ENCODE measurements at regions not wholly inside any gene's neighbourhood (a gene's known extent, or its start where the extent isn't known, plus 50 kb on each side); places are given as distances from the start of the nearest gene placed in this dataset.

GRCh38 chr3:11903047-11903446 lies 56.4 kb upstream of the TAMM41 start:
- Histone ChIP-seq H3K9me3 (no peaks in the 10 kb centered on the region), H3K27me3 (no peaks in the 10 kb centered on the region), H3K4me1 (no peaks in the 10 kb centered on the region), H3K36me3 (no peaks in the 10 kb centered on the region), H3K4me3 (no peak overlapping the region), H3K27ac (no peak overlapping the region)
- peak in 1 of 2 donors; percentile 34 for DNase-seq (ENCODE audit: extremely low spot score in 2 of 2)
- no peak for TF ChIP-seq POLR2A (IDR thresholded peaks at IDR 0.05)
- intact Hi-C loops (cut with DNase I), result no loop called here

- Histone ChIP-seq H3K27ac (no peak overlapping the region), H3K27me3 (no peaks in the 10 kb centered on the region), H3K4me3 (no peak overlapping the region), H3K9me3 (no peaks in the 10 kb centered on the region), H3K36me3 (no peaks in the 10 kb centered on the region), H3K4me1 (no peaks in the 10 kb centered on the region)
- TF ChIP-seq POLR2AphosphoS5 (IDR thresholded peaks at IDR 0.05; ENCODE audit: insufficient read depth in 1 of 2, low read depth in 1 of 2) (no peak), CTCF (IDR thresholded peaks at IDR 0.05) (no peak), POLR2A (IDR thresholded peaks at IDR 0.05) (no peak)
- intact Hi-C loops (cut with DNase I), result no loop called here
- peak in 1 of 2 donors; percentile 28 for DNase-seq (ENCODE audit: extremely low spot score in 2 of 2)
These were observed 56.8 kb upstream of the TAMM41 start for GRCh38 chr3:11903447-11903846.

GRCh38 chr3:11904157-11904556 lies 57.5 kb upstream of the TAMM41 start:
- H3K27ac ChIP-seq, result no peak overlapping the region
- TF ChIP-seq POLR2A (IDR thresholded peaks at IDR 0.05), result no peak
- H3K9me3 ChIP-seq, result no peaks in the 10 kb centered on the region
- intact Hi-C loops (cut with DNase I), result no loop called here
- H3K27me3 ChIP-seq, result no peaks in the 10 kb centered on the region
- peak; percentile 46 to 84 for DNase-seq (ENCODE audit: extremely low spot score in 2 of 2)
- no peaks in the 10 kb centered on the region for H3K4me1 ChIP-seq
- H3K4me3 ChIP-seq, result no peak overlapping the region
- H3K36me3 ChIP-seq, result no peaks in the 10 kb centered on the region

- DNase-seq (ENCODE audit: extremely low spot score in 2 of 2), result peak in 1 of 2 donors; percentile 49
- Histone ChIP-seq H3K27me3 (no peaks in the 10 kb centered on the region), H3K4me3 (no peak overlapping the region), H3K9me3 (no peaks in the 10 kb centered on the region), H3K27ac (no peak overlapping the region), H3K36me3 (no peaks in the 10 kb centered on the region), H3K4me1 (no peaks in the 10 kb centered on the region)
- TF ChIP-seq CTCF (IDR thresholded peaks at IDR 0.05) (no peak), POLR2AphosphoS5 (IDR thresholded peaks at IDR 0.05; ENCODE audit: insufficient read depth in 1 of 2, low read depth in 1 of 2) (no peak), POLR2A (IDR thresholded peaks at IDR 0.05) (no peak)
- intact Hi-C loops (cut with DNase I), result no loop called here
These were observed 59.7 kb upstream of the TAMM41 start for GRCh38 chr3:11906407-11906806.

GRCh38 chr3:11907667-11908660 lies 61.3 kb upstream of the TAMM41 start:
- Histone ChIP-seq H3K4me3 (no peak overlapping the region), H3K4me1 (no peaks in the 10 kb centered on the region), H3K9me3 (no peaks in the 10 kb centered on the region), H3K36me3 (no peaks in the 10 kb centered on the region), H3K27me3 (no peaks in the 10 kb centered on the region), H3K27ac (no peak overlapping the region)
- peak in 1 of 2 donors; percentile 90 for DNase-seq (ENCODE audit: extremely low spot score in 2 of 2)
- intact Hi-C loops (cut with DNase I), result no loop called here
- TF ChIP-seq CTCF (IDR thresholded peaks at IDR 0.05), result no peak
- no peak for TF ChIP-seq POLR2AphosphoS5 (IDR thresholded peaks at IDR 0.05; ENCODE audit: insufficient read depth in 1 of 2, low read depth in 1 of 2)
- TF ChIP-seq POLR2A (IDR thresholded peaks at IDR 0.05), result no peak
